ENCODE measurements at regions not wholly inside any gene's neighbourhood (a gene's known extent, or its start where the extent isn't known, plus 50 kb on each side); places are given as distances from the start of the nearest gene placed in this dataset.
"Not testable (repeated sequence)": the region's sequence is repeated elsewhere in the genome, so short reads cannot be mapped to it uniquely, and the experiment has no call there.

GRCh38 chr1:148315071-148315811 lies 163.2 kb upstream of the NBPF11 start:
- no peak for DNase-seq (ENCODE audit: low spot score)

- DNase-seq (ENCODE audit: low spot score): no peak
These were observed 158.7 kb upstream of the NBPF11 start for GRCh38 chr1:148310807-148311206.

GRCh38 chr1:148309940-148310500 lies 157.9 kb upstream of the NBPF11 start:
- DNase-seq (ENCODE audit: low spot score): no peak

GRCh38 chr1:148308832-148309458 lies 156.9 kb upstream of the NBPF11 start:
- DNase-seq (ENCODE audit: low spot score): no peak

- no peak for DNase-seq (ENCODE audit: low spot score)
These were observed 155.6 kb upstream of the NBPF11 start for GRCh38 chr1:148307583-148308185.

- not testable (repeated sequence) for DNase-seq (ENCODE audit: low spot score)
These were observed 152.9 kb upstream of the NBPF11 start for GRCh38 chr1:148304935-148305334.

GRCh38 chr1:148302586-148303364 lies 150.7 kb upstream of the NBPF11 start:
- DNase-seq (ENCODE audit: low spot score): not testable (repeated sequence)

- not testable (repeated sequence) for DNase-seq (ENCODE audit: low spot score)
These were observed 145.8 kb upstream of the NBPF11 start for GRCh38 chr1:148297852-148298251.

- no peak for DNase-seq (ENCODE audit: low spot score)
These were observed 144.4 kb upstream of the NBPF11 start for GRCh38 chr1:148296511-148296910.

GRCh38 chr1:148294116-148294807 lies 142.2 kb upstream of the NBPF11 start:
- no peak for DNase-seq (ENCODE audit: low spot score)

- DNase-seq (ENCODE audit: low spot score): no peak
These were observed 141.6 kb upstream of the NBPF11 start for GRCh38 chr1:148293651-148294050.

GRCh38 chr1:148292915-148293314 lies 140.8 kb upstream of the NBPF11 start:
- no peak for DNase-seq (ENCODE audit: low spot score)

GRCh38 chr1:148290881-148291280 lies 138.8 kb upstream of the NBPF11 start:
- no peak for DNase-seq (ENCODE audit: low spot score)

- DNase-seq (ENCODE audit: low spot score): no peak
These were observed 137.6 kb upstream of the NBPF11 start for GRCh38 chr1:148289647-148290046.

GRCh38 chr1:148285946-148286345 lies 133.9 kb upstream of the NBPF11 start:
- not testable (repeated sequence) for DNase-seq (ENCODE audit: low spot score)

GRCh38 chr1:148280831-148281572 lies 128.9 kb upstream of the NBPF11 start:
- not testable (repeated sequence) for DNase-seq (ENCODE audit: low spot score)

GRCh38 chr1:148279002-148279542 lies 127.0 kb upstream of the NBPF11 start:
- DNase-seq (ENCODE audit: low spot score): not testable (repeated sequence)

GRCh38 chr1:148277865-148278279 lies 125.8 kb upstream of the NBPF11 start:
- DNase-seq (ENCODE audit: low spot score): not testable (repeated sequence)

GRCh38 chr1:148267066-148267465 lies 115.0 kb upstream of the NBPF11 start:
- not testable (repeated sequence) for DNase-seq (ENCODE audit: low spot score)
